Smooth muscle cell (in vitro differentiated cells): ENCODE measurements at regions not wholly inside any gene's neighbourhood (a gene's known extent, or its start where the extent isn't known, plus 50 kb on each side); places are given as distances from the start of the nearest gene placed in this dataset.

Source experiments
- DNase-seq: peaks from one replicate; lab custom pipeline; 2025; ENCODE audit not compliant: unreplicated experiment; lab: John Stamatoyannopoulos, UW
- H2AFZ ChIP-seq: fragments of 200-600 bp; sonication (generic); 2 replicates; pipeline ENCODE4 v1.6.0; 2016; ENCODE audit warnings: antibody characterized with exemption, low read depth, mild to moderate bottlenecking
- H3F3A ChIP-seq: fragments of 200-600 bp; sonication (generic); 2 replicates; pipeline ENCODE4 v1.6.0; 2017; ENCODE audit warnings: antibody characterized with exemption, low read depth
- H3K27ac ChIP-seq: fragments of 200-600 bp; sonication (generic); 2 replicates; pipeline ENCODE4 v1.5.1; 2016; ENCODE audit warnings: low read depth, mild to moderate bottlenecking
- H3K27me3 ChIP-seq: fragments of 200-600 bp; sonication (generic); 2 replicates; pipeline ENCODE4 v1.6.1; 2016; ENCODE audit warnings: low read depth, mild to moderate bottlenecking
- H3K36me3 ChIP-seq: fragments of 200-600 bp; sonication (generic); 2 replicates; pipeline ENCODE4 v1.5.1; 2016; ENCODE audit warnings: low read depth
- H3K4me1 ChIP-seq: fragments of 200-600 bp; sonication (generic); 2 replicates; pipeline ENCODE4 v1.5.1; 2016; ENCODE audit warnings: low read depth
- H3K4me2 ChIP-seq: fragments of 200-600 bp; sonication (generic); 2 replicates; pipeline ENCODE4 v1.6.0; 2016; ENCODE audit warnings: mild to moderate bottlenecking
- H3K4me3 ChIP-seq: fragments of 200-600 bp; sonication (generic); 2 replicates; pipeline ENCODE4 v1.5.1; 2016; ENCODE audit warnings: mild to moderate bottlenecking
- H3K79me2 ChIP-seq: fragments of 200-600 bp; sonication (generic); 2 replicates; pipeline ENCODE4 v1.6.0; 2016; ENCODE audit warnings: low read depth, mild to moderate bottlenecking
- H3K9ac ChIP-seq: fragments of 200-600 bp; sonication (generic); 2 replicates; pipeline ENCODE4 v1.6.0; 2016; ENCODE audit warnings: low read depth
- H3K9me3 ChIP-seq: fragments of 200-600 bp; sonication (generic); replicated peaks from 2 replicates; pipeline ENCODE4 v1.5.1; 2016; ENCODE audit warnings: low read depth
- H4K20me1 ChIP-seq: fragments of 200-600 bp; sonication (generic); 2 replicates; pipeline ENCODE4 v1.6.0; 2016; ENCODE audit warnings: low read depth
- CTCF ChIP-seq: fragments of 200-600 bp; sonication (generic); IDR thresholded peaks from 2 replicates; pipeline ENCODE4 v1.5.1; 2017; ENCODE audit warnings: borderline replicate concordance, mild to moderate bottlenecking, antibody characterized with exemption; ENCODE audit not compliant: insufficient read depth, poor library complexity, severe bottlenecking
- WGBS: methylation state at CpG from one replicate; pipeline ENCODE4 v1.1.7; 2016; ENCODE audit warnings: low lambda C conversion rate; 5-methylcytosine and 5-hydroxymethylcytosine counted together

- no peaks in the 10 kb centered on the region for H3K79me2 ChIP-seq
- no peaks in the 10 kb centered on the region for H3F3A ChIP-seq
- H4K20me1 ChIP-seq = no peaks in the 10 kb centered on the region
- H3K4me3 ChIP-seq = no peak overlapping the region
- peaks cover 18% of the 10 kb centered on the region for H3K4me1 ChIP-seq
- H3K36me3 ChIP-seq = no peaks in the 10 kb centered on the region
- H2AFZ ChIP-seq = no peak overlapping the region
- H3K9ac ChIP-seq = no peak overlapping the region
- DNase-seq = no peak
- TF ChIP-seq CTCF = no peak
- H3K4me2 ChIP-seq = peak overlapping the region; percentile 52
- H3K27me3 ChIP-seq = no peaks in the 10 kb centered on the region
- 15% methylated on average over 17 of the region's 17 CpGs for WGBS
- H3K9me3 ChIP-seq = no peaks in the 10 kb centered on the region
- no peak overlapping the region for H3K27ac ChIP-seq
Measured at GRCh38 chr6:170007468-170008293, 256.3 kb downstream of the ERMARD start.

GRCh38 chr6:170006900-170007467 lies 255.6 kb downstream of the ERMARD start:
- Histone ChIP-seq H3K9me3 (no peaks in the 10 kb centered on the region), H3K9ac (no peak overlapping the region), H3K4me1 (peaks cover 18% of the 10 kb centered on the region), H4K20me1 (no peaks in the 10 kb centered on the region), H2AFZ (no peak overlapping the region), H3K4me2 (peak overlapping the region; percentile 52), H3K4me3 (no peak overlapping the region), H3K79me2 (no peaks in the 10 kb centered on the region), H3K27me3 (no peaks in the 10 kb centered on the region), H3F3A (no peaks in the 10 kb centered on the region), H3K36me3 (no peaks in the 10 kb centered on the region), H3K27ac (no peak overlapping the region)
- DNase-seq = no peak
- WGBS = 11% methylated on average over 19 of the region's 19 CpGs
- TF ChIP-seq CTCF = no peak

- peaks cover 18% of the 10 kb centered on the region for H3K4me1 ChIP-seq
- no peak for DNase-seq
- H3K36me3 ChIP-seq = no peaks in the 10 kb centered on the region
- H3K27me3 ChIP-seq = no peaks in the 10 kb centered on the region
- no peaks in the 10 kb centered on the region for H3F3A ChIP-seq
- WGBS = 83% methylated on average over 7 of the region's 7 CpGs
- H2AFZ ChIP-seq = no peak overlapping the region
- no peaks in the 10 kb centered on the region for H3K79me2 ChIP-seq
- no peak for TF ChIP-seq CTCF
- H3K27ac ChIP-seq = no peak overlapping the region
- no peak overlapping the region for H3K4me2 ChIP-seq
- H4K20me1 ChIP-seq = no peaks in the 10 kb centered on the region
- H3K9me3 ChIP-seq = no peaks in the 10 kb centered on the region
- no peak overlapping the region for H3K4me3 ChIP-seq
- H3K9ac ChIP-seq = no peak overlapping the region
Measured at GRCh38 chr6:170006071-170006899, 254.9 kb downstream of the ERMARD start.
